Lung (tissue), 11 donors: ENCODE measurements at regions not wholly inside any gene's neighbourhood (a gene's known extent, or its start where the extent isn't known, plus 50 kb on each side); places are given as distances from the start of the nearest gene placed in this dataset.
A peak's percentile ranks its signal among the peaks of the same experiment; 100 is the strongest.

Experiments used
- ATAC-seq: fragments of 200-7000 bp; cut with Tn5 transposase; one replicate; pipeline ENCODE4 v1.9.1; 2020; ENCODE audit warnings: moderate number of reproducible peaks; ENCODE audit not compliant: insufficient read depth, low FRiP score
- DNase-seq, 3 donors: peaks; one replicate each; pipeline ENCODE4 v3.0.0-alpha.2; 2013 to 2017
- H3K27ac ChIP-seq, 2 donors: one replicate each; pipeline ENCODE4 v1.5.1; 2013; ENCODE audit warnings: mild to moderate bottlenecking in 2 of 2, moderate library complexity in 2 of 2, control low read depth in 1 of 2, inconsistent platforms in 1 of 2, low read depth in 1 of 2, low read length in 1 of 2
- H3K27me3 ChIP-seq, 3 donors: one replicate each; pipeline ENCODE4 v1.5.1; 2013; ENCODE audit warnings: low read length in 2 of 3; ENCODE audit not compliant: control insufficient read depth in 3 of 3, insufficient read depth in 3 of 3
- H3K36me3 ChIP-seq, 4 donors: one replicate each; pipeline ENCODE4 v1.5.1; 2013; ENCODE audit warnings: low read length in 4 of 4, mild to moderate bottlenecking in 1 of 4, moderate library complexity in 1 of 4; ENCODE audit not compliant: control insufficient read depth in 4 of 4, insufficient read depth in 4 of 4
- H3K4me1 ChIP-seq, 5 donors: one replicate each; pipeline ENCODE4 v1.5.1; 2013; ENCODE audit warnings: low read length in 5 of 5, mild to moderate bottlenecking in 2 of 5, moderate library complexity in 1 of 5; ENCODE audit not compliant: control insufficient read depth in 5 of 5, insufficient read depth in 5 of 5
- H3K4me3 ChIP-seq: one replicate; pipeline ENCODE4 v1.5.1; 2013; ENCODE audit warnings: mild to moderate bottlenecking, control low read depth, moderate library complexity
- H3K9ac ChIP-seq, 2 donors: one replicate each; pipeline ENCODE4 v1.5.1; 2013; ENCODE audit warnings: low read length in 2 of 2, control low read depth in 1 of 2; ENCODE audit not compliant: insufficient read depth in 1 of 2
- H3K9me3 ChIP-seq, 4 donors: one replicate each; pipeline ENCODE4 v1.5.1; 2013; ENCODE audit warnings: low read length in 3 of 4, mild to moderate bottlenecking in 1 of 4, moderate library complexity in 1 of 4; ENCODE audit not compliant: control insufficient read depth in 4 of 4, insufficient read depth in 3 of 4
- WGBS, 2 donors: extraction: QIAGEN DNeasy Blood & Tissue Kit; methylation state at CpG; one replicate each; pipeline ENCODE4 v1.1.7; 2013; 5-methylcytosine and 5-hydroxymethylcytosine counted together
- TF ChIP-seq, protein P1 (sequence below): IDR thresholded peaks from 2 replicates; pipeline ENCODE4 v1.5.1; 2012; ENCODE audit warnings: mild to moderate bottlenecking; ENCODE audit errors: control extremely low read depth, extremely low read depth
- donor health status: control.
- donor health status: control.
- donor health status: Bipolar disorder and iron deficiency.
- donor health status: healthy.
- donor health status: DM: yes; HTN: yes; CAD: no.

DNA sequence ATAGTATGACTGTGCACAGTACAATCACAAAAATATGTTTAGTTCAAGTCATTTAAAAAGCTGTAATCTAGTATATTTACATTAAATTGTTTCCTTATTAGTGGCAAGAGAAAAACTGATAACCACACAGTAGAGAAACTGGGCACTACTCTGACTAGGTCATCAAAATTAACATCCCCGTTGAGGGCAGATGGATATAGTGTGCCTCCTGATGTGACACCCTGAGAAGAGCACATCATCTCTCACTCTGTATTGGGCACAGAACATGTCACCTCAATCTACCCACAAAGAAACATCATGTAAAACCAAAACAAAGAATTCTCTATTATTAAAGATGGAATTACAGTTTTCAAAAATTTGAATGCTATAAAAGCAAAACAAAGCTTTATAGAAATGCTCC, 221.9 kb upstream of the NANOGP8 start:
- H3K4me1 ChIP-seq = peaks cover 0 to 30% (median 8%) of the 10 kb centered on the region in 5 donors
- TF ChIP-seq, protein P1, sequence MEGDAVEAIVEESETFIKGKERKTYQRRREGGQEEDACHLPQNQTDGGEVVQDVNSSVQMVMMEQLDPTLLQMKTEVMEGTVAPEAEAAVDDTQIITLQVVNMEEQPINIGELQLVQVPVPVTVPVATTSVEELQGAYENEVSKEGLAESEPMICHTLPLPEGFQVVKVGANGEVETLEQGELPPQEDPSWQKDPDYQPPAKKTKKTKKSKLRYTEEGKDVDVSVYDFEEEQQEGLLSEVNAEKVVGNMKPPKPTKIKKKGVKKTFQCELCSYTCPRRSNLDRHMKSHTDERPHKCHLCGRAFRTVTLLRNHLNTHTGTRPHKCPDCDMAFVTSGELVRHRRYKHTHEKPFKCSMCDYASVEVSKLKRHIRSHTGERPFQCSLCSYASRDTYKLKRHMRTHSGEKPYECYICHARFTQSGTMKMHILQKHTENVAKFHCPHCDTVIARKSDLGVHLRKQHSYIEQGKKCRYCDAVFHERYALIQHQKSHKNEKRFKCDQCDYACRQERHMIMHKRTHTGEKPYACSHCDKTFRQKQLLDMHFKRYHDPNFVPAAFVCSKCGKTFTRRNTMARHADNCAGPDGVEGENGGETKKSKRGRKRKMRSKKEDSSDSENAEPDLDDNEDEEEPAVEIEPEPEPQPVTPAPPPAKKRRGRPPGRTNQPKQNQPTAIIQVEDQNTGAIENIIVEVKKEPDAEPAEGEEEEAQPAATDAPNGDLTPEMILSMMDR = no peak
- no peak for DNase-seq
- ATAC-seq = no peak
- H3K36me3 ChIP-seq = no peaks in the 10 kb centered on the region
- H3K9me3 ChIP-seq = no peaks in the 10 kb centered on the region
- H3K27ac ChIP-seq = peak overlapping the region in 1 of 2 donors; percentile 48
- no peak overlapping the region for H3K4me3 ChIP-seq
- no peaks in the 10 kb centered on the region for H3K27me3 ChIP-seq
- H3K9ac ChIP-seq = no peak overlapping the region
- WGBS, 2 donors = 55 to 75% methylated on average over 1 of the region's 1 CpG

DNA sequence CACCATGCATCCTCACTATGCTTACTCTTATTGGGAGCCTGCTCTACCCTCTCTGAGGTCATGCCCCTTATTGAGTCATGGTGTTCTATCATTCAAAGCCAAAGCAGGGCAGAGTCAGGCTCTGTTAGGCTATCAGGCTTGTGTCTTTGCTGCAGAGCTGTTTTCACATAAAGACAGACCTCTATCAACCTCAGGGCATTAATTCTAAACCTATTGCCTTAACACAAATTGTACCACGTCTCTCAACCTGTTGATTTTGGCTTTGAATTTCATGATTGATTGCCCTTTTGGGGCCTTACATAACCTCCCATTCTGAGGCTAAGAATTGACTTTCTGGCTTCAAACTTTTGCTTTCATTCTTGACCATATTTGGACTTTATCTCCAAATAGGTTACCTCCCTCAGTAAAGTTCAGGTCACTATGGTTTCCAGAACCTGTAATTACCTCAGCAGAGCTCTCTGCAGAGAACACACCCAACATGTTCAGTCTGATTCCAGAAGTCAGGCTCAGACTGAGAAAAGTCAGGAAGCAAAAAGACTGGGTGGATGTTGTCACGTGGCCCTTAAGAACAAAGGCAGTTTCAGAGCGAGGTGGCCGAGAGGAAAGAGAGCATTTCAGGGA, 221.4 kb upstream of the NANOGP8 start:
- DNase-seq (peak in 2 of 3 donors; percentile 23 to 26), ATAC-seq (peak; percentile 47)
- Histone ChIP-seq H3K36me3 (no peaks in the 10 kb centered on the region), H3K4me1 (peaks cover 0 to 24% (median 8%) of the 10 kb centered on the region in 5 donors), H3K27me3 (no peaks in the 10 kb centered on the region), H3K9me3 (no peaks in the 10 kb centered on the region), H3K27ac (peak overlapping the region; percentile 48 to 56), H3K9ac (no peak overlapping the region), H3K4me3 (no peak overlapping the region)
- TF ChIP-seq, protein P1 = no peak
- WGBS, 2 donors = 42 to 61% methylated on average over 4 of the region's 4 CpGs

DNA sequence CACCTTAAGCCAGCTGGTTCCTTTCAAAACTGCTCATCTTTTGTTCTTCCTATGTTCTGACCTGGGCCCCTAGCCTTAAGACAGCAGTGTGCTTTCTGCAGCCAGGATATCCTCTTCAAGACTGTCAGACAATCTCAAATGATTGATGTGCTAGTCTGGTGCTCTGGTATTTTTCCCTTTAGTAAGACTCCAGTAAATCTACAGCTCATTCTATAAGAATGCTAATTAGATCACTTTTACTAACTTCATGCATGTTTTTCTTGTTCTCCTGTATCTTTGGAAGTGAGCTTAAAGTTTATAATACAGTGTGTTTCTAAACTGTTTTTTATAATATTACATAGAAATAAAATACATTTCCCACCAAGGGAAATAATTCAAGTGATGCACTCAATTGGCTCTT, 220.9 kb upstream of the NANOGP8 start:
- H3K9me3 ChIP-seq = no peaks in the 10 kb centered on the region
- TF ChIP-seq, protein P1 = no peak
- peak overlapping the region in 1 of 2 donors; percentile 48 for H3K27ac ChIP-seq
- peaks cover 0 to 24% (median 8%) of the 10 kb centered on the region in 5 donors for H3K4me1 ChIP-seq
- H3K4me3 ChIP-seq = no peak overlapping the region
- DNase-seq = peak in 2 of 3 donors; percentile 19 to 46
- no peak overlapping the region for H3K9ac ChIP-seq
- no peaks in the 10 kb centered on the region for H3K36me3 ChIP-seq
- ATAC-seq = no peak
- H3K27me3 ChIP-seq = no peaks in the 10 kb centered on the region
